Kidney (tissue), 13 donors: ENCODE measurements at regions not wholly inside any gene's neighbourhood (a gene's known extent, or its start where the extent isn't known, plus 50 kb on each side); places are given as distances from the start of the nearest gene placed in this dataset.
A peak's percentile ranks its signal among the peaks of the same experiment; 100 is the strongest.

Source experiments
- DNase-seq, 5 donors: peaks; one replicate each; pipeline ENCODE4 v3.0.0-alpha.2; 2013 to 2020
- FAIRE-seq: peaks from 2 replicates; lab custom pipeline; 2012; peaks lifted over from hg19 to GRCh38; lab: Jason Lieb, UNC
- H3K27ac ChIP-seq, 2 donors: one replicate each; pipeline ENCODE4 v1.7.0; 2013; ENCODE audit warnings: low read depth in 2 of 2, low read length in 2 of 2, inconsistent platforms in 1 of 2
- H3K27me3 ChIP-seq: one replicate; pipeline ENCODE4 v1.7.1; 2013; ENCODE audit warnings: low read length, inconsistent platforms; ENCODE audit not compliant: control insufficient read depth, insufficient read depth
- H3K36me3 ChIP-seq, 3 donors: one replicate each; pipeline versions ENCODE4 v1.7.0 to v1.7.1; 2013; ENCODE audit warnings: low read length in 3 of 3, control low read depth in 1 of 3, inconsistent platforms in 1 of 3; ENCODE audit not compliant: insufficient read depth in 3 of 3, control insufficient read depth in 2 of 3
- H3K4me1 ChIP-seq, 3 donors: one replicate each; pipeline versions ENCODE4 v1.7.0 to v1.7.1; 2013; ENCODE audit warnings: low read length in 3 of 3, inconsistent platforms in 1 of 3, low read depth in 1 of 3; ENCODE audit not compliant: control insufficient read depth in 2 of 3, insufficient read depth in 2 of 3
- H3K4me3 ChIP-seq, 3 donors: one replicate each; pipeline versions ENCODE4 v1.7.0 to v1.8.1; 2013; ENCODE audit warnings: low read length in 3 of 3, control low read depth in 1 of 3, inconsistent platforms in 1 of 3
- H3K9ac ChIP-seq, 3 donors: one replicate each; pipeline versions ENCODE4 v1.7.0 to v1.7.1; 2013; ENCODE audit warnings: low read length in 3 of 3, control low read depth in 1 of 3, inconsistent platforms in 1 of 3
- H3K9me3 ChIP-seq, 3 donors: one replicate each; pipeline versions ENCODE4 v1.7.0 to v1.7.1; 2013; ENCODE audit warnings: low read length in 3 of 3, control low read depth in 1 of 3, inconsistent platforms in 1 of 3; ENCODE audit not compliant: control insufficient read depth in 2 of 3, insufficient read depth in 1 of 3
- intact Hi-C: fragments of 100-400 bp; cut with DNase I; formaldehyde crosslinking; loops from one replicate; pipeline ENCODE4 v1.11.1; 2022
- TF ChIP-seq, protein P1 (sequence below): IDR thresholded peaks from 3 replicates; pipeline ENCODE4 v1.5.1; 2012; ENCODE audit warnings: mild to moderate bottlenecking, moderate library complexity, borderline replicate concordance; ENCODE audit not compliant: insufficient read depth; ENCODE audit errors: extremely low read depth
- donor health status: control.
- donor health status: control.
- donor health status: control.
- donor health status: control.
- donor health status: control.
- donor health status: DM: yes; HTN: yes; CAD: no.
- donor health status: Normal renal cell carcinoma (clear cell type).

DNA sequence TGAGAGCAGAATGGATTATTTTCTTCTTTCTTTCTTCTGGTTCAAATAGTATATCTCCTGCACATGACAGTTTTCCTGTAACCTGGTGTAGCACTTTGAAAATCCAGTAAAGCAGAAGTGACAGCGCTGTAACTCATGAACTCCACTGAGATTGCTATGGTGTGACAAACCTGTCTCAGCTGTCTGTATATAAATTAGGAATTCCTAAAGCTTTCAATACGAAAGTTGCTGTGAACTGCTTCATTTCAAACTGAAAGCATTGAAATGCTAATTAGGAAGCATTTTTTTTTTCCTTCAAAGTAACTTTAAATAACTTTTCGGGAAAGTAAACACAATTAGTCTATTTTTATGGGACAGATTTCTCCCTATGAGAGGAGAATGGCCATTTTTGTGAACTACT is 646.9 kb upstream of the ZP4 start:
- Histone ChIP-seq H3K27ac (no peak overlapping the region), H3K9me3 (no peaks in the 10 kb centered on the region), H3K27me3 (no peaks in the 10 kb centered on the region), H3K36me3 (no peaks in the 10 kb centered on the region), H3K4me1 (no peaks in the 10 kb centered on the region), H3K4me3 (no peak overlapping the region), H3K9ac (no peak overlapping the region)
- intact Hi-C loops = no loop called here
- FAIRE-seq (no peak), DNase-seq (peak in 1 of 5 donors; percentile 2)
- TF ChIP-seq, protein P1, sequence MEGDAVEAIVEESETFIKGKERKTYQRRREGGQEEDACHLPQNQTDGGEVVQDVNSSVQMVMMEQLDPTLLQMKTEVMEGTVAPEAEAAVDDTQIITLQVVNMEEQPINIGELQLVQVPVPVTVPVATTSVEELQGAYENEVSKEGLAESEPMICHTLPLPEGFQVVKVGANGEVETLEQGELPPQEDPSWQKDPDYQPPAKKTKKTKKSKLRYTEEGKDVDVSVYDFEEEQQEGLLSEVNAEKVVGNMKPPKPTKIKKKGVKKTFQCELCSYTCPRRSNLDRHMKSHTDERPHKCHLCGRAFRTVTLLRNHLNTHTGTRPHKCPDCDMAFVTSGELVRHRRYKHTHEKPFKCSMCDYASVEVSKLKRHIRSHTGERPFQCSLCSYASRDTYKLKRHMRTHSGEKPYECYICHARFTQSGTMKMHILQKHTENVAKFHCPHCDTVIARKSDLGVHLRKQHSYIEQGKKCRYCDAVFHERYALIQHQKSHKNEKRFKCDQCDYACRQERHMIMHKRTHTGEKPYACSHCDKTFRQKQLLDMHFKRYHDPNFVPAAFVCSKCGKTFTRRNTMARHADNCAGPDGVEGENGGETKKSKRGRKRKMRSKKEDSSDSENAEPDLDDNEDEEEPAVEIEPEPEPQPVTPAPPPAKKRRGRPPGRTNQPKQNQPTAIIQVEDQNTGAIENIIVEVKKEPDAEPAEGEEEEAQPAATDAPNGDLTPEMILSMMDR = no peak

DNA sequence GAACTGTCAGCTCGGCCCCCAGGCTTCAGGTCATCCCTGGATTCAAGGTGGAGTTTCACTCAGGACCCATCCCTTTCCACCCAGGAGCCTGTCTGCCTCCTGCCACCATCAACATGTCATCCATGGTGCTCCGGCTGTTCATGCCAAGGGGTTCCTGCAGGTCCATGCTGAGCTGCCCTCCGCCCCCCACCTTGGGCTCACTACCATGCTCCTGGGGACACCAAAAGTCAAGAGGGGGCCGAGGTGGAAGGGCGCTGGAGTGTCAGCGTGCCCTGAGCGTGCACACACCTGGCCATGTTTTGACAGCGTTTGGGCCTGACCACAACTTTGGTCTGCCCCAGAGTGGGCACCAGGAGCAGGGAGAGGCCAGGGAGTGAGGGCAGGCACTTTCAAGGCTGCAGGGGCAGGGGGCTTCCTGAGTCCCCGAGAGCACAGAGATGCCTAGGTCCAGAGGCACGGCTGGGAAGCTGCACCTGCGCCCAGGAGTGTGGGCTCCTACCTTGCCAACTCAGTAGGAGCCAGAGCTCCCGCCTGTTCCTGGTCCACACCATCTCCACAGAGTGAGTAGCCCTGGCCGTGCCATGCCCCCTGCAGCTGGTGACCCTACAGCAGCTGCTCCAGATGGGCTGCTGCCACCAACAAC is 639.6 kb upstream of the ZP4 start:
- Histone ChIP-seq H3K27me3 (no peaks in the 10 kb centered on the region), H3K4me1 (no peaks in the 10 kb centered on the region), H3K9ac (no peak overlapping the region), H3K9me3 (no peaks in the 10 kb centered on the region), H3K36me3 (no peaks in the 10 kb centered on the region), H3K4me3 (no peak overlapping the region), H3K27ac (no peak overlapping the region)
- no peak for FAIRE-seq
- intact Hi-C loops = no loop called here
- no peak for DNase-seq
- TF ChIP-seq, protein P1 = no peak

- Histone ChIP-seq H3K27ac (no peak overlapping the region), H3K9me3 (peaks cover 0 to 13% (median 2%) of the 10 kb centered on the region in 3 donors), H3K27me3 (no peaks in the 10 kb centered on the region), H3K4me1 (no peaks in the 10 kb centered on the region), H3K4me3 (no peak overlapping the region), H3K36me3 (no peaks in the 10 kb centered on the region), H3K9ac (no peak overlapping the region)
- intact Hi-C loops = no loop called here
- TF ChIP-seq, protein P1 = no peak
- no peak for FAIRE-seq
- no peak for DNase-seq
These were observed 627.0 kb upstream of the ZP4 start for GRCh38 chr1:238517711-238518110.

GRCh38 chr1:238501290-238501689 is 610.6 kb upstream of the ZP4 start:
- H3K4me3 ChIP-seq = no peak overlapping the region
- FAIRE-seq (no peak), DNase-seq (no peak)
- H3K9me3 ChIP-seq = no peaks in the 10 kb centered on the region
- intact Hi-C loops = no loop called here
- no peaks in the 10 kb centered on the region for H3K36me3 ChIP-seq
- H3K27me3 ChIP-seq = no peaks in the 10 kb centered on the region
- H3K4me1 ChIP-seq = no peaks in the 10 kb centered on the region
- no peak overlapping the region for H3K27ac ChIP-seq
- TF ChIP-seq, protein P1 = no peak
- no peak overlapping the region for H3K9ac ChIP-seq
